ENCODE measurements at regions not wholly inside any gene's neighbourhood (a gene's known extent, or its start where the extent isn't known, plus 50 kb on each side); places are given as distances from the start of the nearest gene placed in this dataset.

DNA sequence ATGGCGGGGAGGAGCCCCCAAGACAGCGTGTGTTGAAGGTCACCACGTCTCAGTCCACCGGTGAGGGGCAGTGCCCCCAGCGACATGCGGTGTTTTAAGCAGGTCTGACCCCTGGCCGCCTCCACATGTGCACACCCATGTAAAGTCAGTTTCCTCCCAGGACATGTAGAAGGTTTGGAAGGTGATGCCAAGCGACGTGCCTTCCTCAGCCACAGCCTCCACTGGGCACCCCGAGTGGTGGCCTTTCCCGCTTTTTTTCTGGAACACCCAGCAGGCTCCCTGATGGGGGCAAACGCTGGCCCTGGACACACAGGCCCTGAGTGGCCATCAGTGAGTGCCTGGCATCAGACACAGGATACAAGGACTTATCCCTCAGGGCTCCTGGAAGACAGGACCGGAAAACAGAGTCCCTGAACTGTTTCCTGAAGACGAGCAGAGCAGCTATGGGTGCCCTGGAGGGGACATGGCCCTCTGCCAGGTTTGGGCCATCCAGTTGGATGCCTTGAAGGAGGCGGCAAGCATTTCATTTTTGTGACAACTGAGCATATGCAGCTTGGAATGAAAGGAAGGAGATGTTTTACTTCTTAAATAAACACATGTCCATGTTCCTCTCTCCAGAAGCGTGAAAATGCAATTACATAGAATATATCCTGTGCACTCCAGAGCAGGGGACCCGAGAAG, 275.8 kb upstream of the IRX2 start:
- no peak overlapping the region for H3K27ac ChIP-seq
- H3K4me3 ChIP-seq (ENCODE audit: low read depth, low read length) = no peak overlapping the region
- in situ Hi-C loops (cut with HindIII; ENCODE audit: low pct_ligation_motif_present, low sequenced_read_pairs) = no loop called here
- no peaks in the 10 kb centered on the region for H3K36me3 ChIP-seq (replicated peaks)
- TF ChIP-seq, protein P1, sequence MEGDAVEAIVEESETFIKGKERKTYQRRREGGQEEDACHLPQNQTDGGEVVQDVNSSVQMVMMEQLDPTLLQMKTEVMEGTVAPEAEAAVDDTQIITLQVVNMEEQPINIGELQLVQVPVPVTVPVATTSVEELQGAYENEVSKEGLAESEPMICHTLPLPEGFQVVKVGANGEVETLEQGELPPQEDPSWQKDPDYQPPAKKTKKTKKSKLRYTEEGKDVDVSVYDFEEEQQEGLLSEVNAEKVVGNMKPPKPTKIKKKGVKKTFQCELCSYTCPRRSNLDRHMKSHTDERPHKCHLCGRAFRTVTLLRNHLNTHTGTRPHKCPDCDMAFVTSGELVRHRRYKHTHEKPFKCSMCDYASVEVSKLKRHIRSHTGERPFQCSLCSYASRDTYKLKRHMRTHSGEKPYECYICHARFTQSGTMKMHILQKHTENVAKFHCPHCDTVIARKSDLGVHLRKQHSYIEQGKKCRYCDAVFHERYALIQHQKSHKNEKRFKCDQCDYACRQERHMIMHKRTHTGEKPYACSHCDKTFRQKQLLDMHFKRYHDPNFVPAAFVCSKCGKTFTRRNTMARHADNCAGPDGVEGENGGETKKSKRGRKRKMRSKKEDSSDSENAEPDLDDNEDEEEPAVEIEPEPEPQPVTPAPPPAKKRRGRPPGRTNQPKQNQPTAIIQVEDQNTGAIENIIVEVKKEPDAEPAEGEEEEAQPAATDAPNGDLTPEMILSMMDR (IDR thresholded peaks at IDR 0.05; ENCODE audit: low read depth, low read length, missing control alignments) = no peak
- DNase-seq = no peak
- no peaks in the 10 kb centered on the region for H3K27me3 ChIP-seq (replicated peaks)

DNA sequence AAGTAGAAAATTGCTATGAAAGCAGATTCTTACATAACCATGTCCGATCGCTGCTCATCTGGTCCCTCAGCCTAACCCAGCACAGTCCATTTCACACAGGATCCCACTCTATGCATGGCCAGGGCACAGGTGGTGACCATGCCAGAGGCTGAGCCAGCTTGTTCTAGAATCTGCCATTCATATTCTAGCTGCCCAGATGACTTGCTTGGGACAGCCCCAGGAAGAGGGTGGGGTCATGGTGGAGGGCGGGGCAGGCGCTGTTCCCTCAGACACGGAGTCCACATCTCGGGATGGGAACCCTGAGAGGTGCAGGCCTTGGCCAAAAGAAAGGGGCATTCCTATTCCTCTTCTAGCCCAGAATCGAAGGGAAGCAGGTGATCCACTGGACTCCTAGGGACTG, 275.2 kb upstream of the IRX2 start:
- in situ Hi-C loops (cut with HindIII; ENCODE audit: low pct_ligation_motif_present, low sequenced_read_pairs) = no loop called here
- TF ChIP-seq, protein P1 (IDR thresholded peaks at IDR 0.05; ENCODE audit: low read depth, low read length, missing control alignments) = no peak
- Histone ChIP-seq H3K27ac (no peak overlapping the region), H3K4me3 (ENCODE audit: low read depth, low read length) (no peak overlapping the region), H3K27me3 (replicated peaks) (no peaks in the 10 kb centered on the region), H3K36me3 (replicated peaks) (no peaks in the 10 kb centered on the region)
- DNase-seq = no peak

DNA sequence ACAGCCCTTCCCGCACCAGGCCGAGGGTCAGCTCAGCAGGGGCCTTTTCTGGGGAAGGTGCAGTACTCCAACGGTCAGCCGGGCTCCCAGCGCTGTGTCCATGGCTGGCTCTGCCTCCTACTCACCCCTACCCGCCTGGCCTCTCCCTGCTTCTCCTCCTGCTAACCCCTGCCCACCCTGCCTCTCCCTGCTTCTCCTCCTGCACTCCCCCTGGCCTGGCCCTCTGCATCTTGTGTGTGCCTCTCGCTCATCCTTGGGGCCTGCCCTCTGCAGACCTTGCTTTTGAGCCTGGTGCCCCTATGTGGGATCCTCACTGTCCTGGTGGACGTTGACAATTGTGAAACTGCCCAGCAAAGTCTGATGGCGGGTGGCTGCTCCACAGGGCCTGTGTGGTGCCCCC, 274.6 kb upstream of the IRX2 start:
- H3K27me3 ChIP-seq (replicated peaks) = no peaks in the 10 kb centered on the region
- H3K27ac ChIP-seq = no peak overlapping the region
- DNase-seq = no peak
- H3K36me3 ChIP-seq (replicated peaks) = no peaks in the 10 kb centered on the region
- no peak overlapping the region for H3K4me3 ChIP-seq (ENCODE audit: low read depth, low read length)
- in situ Hi-C loops (cut with HindIII; ENCODE audit: low pct_ligation_motif_present, low sequenced_read_pairs) = no loop called here
- TF ChIP-seq, protein P1 (IDR thresholded peaks at IDR 0.05; ENCODE audit: low read depth, low read length, missing control alignments) = no peak

DNA sequence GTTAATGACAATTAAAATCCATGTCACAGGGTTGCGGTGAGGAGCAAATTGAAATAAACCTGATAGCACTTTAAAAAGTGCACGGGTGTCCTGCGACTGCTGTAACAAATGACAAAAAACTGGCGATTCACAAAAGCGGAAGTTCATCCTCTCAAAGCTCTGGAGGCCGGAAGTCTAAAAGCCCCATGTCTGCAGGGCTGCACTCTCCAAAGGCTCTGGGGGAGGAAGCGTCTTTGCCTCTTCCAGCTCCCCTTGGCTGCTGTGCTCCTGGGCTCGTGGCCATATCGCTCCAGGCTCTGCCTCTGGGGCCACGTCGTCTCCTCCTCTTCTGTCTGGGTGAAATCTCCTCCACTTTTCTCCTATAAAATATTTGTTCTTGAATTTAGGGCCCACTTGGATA, 273.9 kb upstream of the IRX2 start:
- in situ Hi-C loops (cut with HindIII; ENCODE audit: low pct_ligation_motif_present, low sequenced_read_pairs) = no loop called here
- no peak for DNase-seq
- no peak overlapping the region for H3K4me3 ChIP-seq (ENCODE audit: low read depth, low read length)
- TF ChIP-seq, protein P1 (IDR thresholded peaks at IDR 0.05; ENCODE audit: low read depth, low read length, missing control alignments) = no peak
- H3K36me3 ChIP-seq (replicated peaks) = no peaks in the 10 kb centered on the region
- no peaks in the 10 kb centered on the region for H3K27me3 ChIP-seq (replicated peaks)
- no peak overlapping the region for H3K27ac ChIP-seq

DNA sequence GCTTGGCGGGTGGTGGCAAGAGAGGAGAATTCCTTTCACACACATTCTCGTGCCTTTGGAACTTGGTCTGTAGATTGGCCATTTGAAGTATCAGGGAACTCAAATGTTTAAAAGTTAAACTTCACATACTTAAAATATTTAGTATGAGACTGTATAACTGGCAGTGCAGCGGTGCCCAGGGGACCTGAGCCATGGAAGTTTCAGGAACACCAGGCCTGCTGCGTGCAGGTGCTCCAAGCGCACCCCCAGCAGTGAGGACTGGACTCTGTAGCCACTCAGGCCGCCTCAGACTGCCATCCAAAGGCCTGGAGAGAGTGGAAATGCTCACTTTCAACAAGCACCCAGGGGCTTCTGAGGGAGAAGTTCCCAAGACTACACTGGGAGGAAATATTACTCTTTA, 273.5 kb upstream of the IRX2 start:
- Histone ChIP-seq H3K27me3 (replicated peaks) (no peaks in the 10 kb centered on the region), H3K4me3 (ENCODE audit: low read depth, low read length) (no peak overlapping the region), H3K36me3 (replicated peaks) (no peaks in the 10 kb centered on the region), H3K27ac (no peak overlapping the region)
- DNase-seq = no peak
- TF ChIP-seq, protein P1 (IDR thresholded peaks at IDR 0.05; ENCODE audit: low read depth, low read length, missing control alignments) = no peak
- in situ Hi-C loops (cut with HindIII; ENCODE audit: low pct_ligation_motif_present, low sequenced_read_pairs) = no loop called here

DNA sequence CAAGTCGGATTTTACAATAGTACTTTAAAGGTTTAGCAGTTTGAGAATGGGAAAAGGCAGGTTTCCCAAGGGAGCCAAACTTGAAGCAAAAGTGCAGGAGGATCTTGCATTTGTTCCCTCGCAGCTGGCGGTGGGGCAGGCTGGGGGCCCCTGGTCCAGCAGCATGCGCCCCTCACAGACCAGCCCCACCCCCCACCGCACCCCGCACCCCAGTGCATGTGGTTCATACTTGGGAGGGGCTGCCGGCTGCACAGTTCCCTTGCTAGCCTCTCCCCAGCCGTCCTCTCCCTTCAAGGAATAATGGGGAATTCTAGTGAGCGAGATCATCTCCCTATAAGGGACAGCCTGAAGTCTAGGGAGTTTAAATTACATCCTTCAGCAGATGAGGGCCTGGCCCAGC, 273.1 kb upstream of the IRX2 start:
- Histone ChIP-seq H3K4me3 (ENCODE audit: low read depth, low read length) (no peak overlapping the region), H3K27me3 (replicated peaks) (no peaks in the 10 kb centered on the region), H3K36me3 (replicated peaks) (no peaks in the 10 kb centered on the region), H3K27ac (no peak overlapping the region)
- in situ Hi-C loops (cut with HindIII; ENCODE audit: low pct_ligation_motif_present, low sequenced_read_pairs) = no loop called here
- no peak for DNase-seq
- TF ChIP-seq, protein P1 (IDR thresholded peaks at IDR 0.05; ENCODE audit: low read depth, low read length, missing control alignments) = no peak
